ENCODE measurements at regions not wholly inside any gene's neighbourhood (a gene's known extent, or its start where the extent isn't known, plus 50 kb on each side); places are given as distances from the start of the nearest gene placed in this dataset.

- TF ChIP-seq ZNF101 (CRISPR knock-in tag; IDR thresholded peaks at IDR 0.05; ENCODE audit: borderline replicate concordance, low read depth), result no peak
- no peak for TF ChIP-seq XBP1 (CRISPR knock-in tag; IDR thresholded peaks at IDR 0.05)
- TF ChIP-seq NR2F2 (IDR thresholded peaks at IDR 0.05; ENCODE audit: borderline replicate concordance, low read depth), result no peak
- TF ChIP-seq NR2F1 (CRISPR knock-in tag; IDR thresholded peaks at IDR 0.05), result no peak
- Histone ChIP-seq H3K27me3 (ENCODE audit: control insufficient read depth in 1 of 2, insufficient read depth in 2 of 2, low read length in 2 of 2) (peaks cover 0 to 17% of the 10 kb centered on the region in 2 experiments; a peak in 4 of 5 replicates), H3K36me3 (replicated peaks in 1 of 2; ENCODE audit: control insufficient read depth in 1 of 2, insufficient read depth in 2 of 2, low read length in 2 of 2) (no peaks in the 10 kb centered on the region), H3K4me1 (ENCODE audit: insufficient read depth, low read length) (no peaks in the 10 kb centered on the region), H3K27ac (ENCODE audit: extremely low read length, insufficient read depth, low read length) (no peak overlapping the region), H3K79me2 (ENCODE audit: insufficient read depth, low read length) (no peaks in the 10 kb centered on the region), H3K9ac (ENCODE audit: insufficient read depth, low read depth, low read length) (no peak overlapping the region), H3K4me2 (ENCODE audit: low read depth, low read length) (no peak overlapping the region), H2AFZ (ENCODE audit: low read length) (no peak overlapping the region), H4K20me1 (ENCODE audit: insufficient read depth, low read length) (no peaks in the 10 kb centered on the region), H3K4me3 (replicated peaks in 1 of 3; ENCODE audit: insufficient read depth in 1 of 3, low read depth in 2 of 3, low read length in 3 of 3) (no peak overlapping the region), H3K9me3 (ENCODE audit: low read length) (no peaks in the 10 kb centered on the region)
- ChIA-PET POLR2A (no interaction called here), CTCF (ENCODE audit: low intra/inter-chr PET ratio, low total read pairs) (no interaction called here)
- DNase-seq (ENCODE audit: low spot score) (no peak), ATAC-seq (no peak), FAIRE-seq (no peak)
- intact Hi-C loops (cut with micrococcal nuclease; ENCODE audit: unreplicated experiment) (no loop called here), in situ Hi-C loops (cut with HindIII; ENCODE audit: extremely low pct_ligation_motif_present, low pct_unique_long_range_greater_than_20kb) (no loop called here)
- no TSS peak for BruUV-seq (replicated peaks)
- 7% methylated on average over 2 of the region's 2 CpGs for WGBS (ENCODE audit: low lambda C conversion rate)
These were observed 64.1 kb upstream of the GRAMD1B start for GRCh38 chr11:123365955-123366354.

DNA sequence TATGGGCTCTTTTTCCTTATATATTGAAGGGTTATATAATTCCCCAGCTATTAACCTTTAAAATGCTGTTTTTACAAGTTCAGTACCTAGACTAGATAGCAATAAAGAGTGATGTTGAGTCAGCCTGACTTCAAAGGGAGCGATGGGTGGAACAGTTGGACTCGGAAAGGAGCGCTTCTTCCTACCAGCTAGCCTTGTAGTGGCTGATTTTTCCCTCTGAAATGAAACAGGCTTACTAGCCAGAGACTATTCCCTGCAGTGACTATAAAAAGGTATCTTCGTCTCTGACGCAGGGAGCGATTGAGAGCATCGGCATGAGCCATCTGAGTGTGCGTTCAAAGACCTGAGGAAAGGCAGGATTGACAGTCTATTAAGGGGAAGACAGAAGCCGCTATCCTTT lies 66.0 kb upstream of the GRAMD1B start:
- no peak overlapping the region for H3K4me2 ChIP-seq (ENCODE audit: low read depth, low read length)
- DNase-seq (ENCODE audit: low spot score) (no peak), ATAC-seq (no peak), FAIRE-seq (no peak)
- in situ Hi-C loops (cut with HindIII; ENCODE audit: extremely low pct_ligation_motif_present, low pct_unique_long_range_greater_than_20kb), result no loop called here
- H3K27ac ChIP-seq (ENCODE audit: extremely low read length, insufficient read depth, low read length), result no peak overlapping the region
- H3K9ac ChIP-seq (ENCODE audit: insufficient read depth, low read depth, low read length), result no peak overlapping the region
- ChIA-PET POLR2A (no interaction called here), CTCF (ENCODE audit: low intra/inter-chr PET ratio, low total read pairs) (no interaction called here)
- no peaks in the 10 kb centered on the region for H4K20me1 ChIP-seq (ENCODE audit: insufficient read depth, low read length)
- no peak overlapping the region for H2AFZ ChIP-seq (ENCODE audit: low read length)
- no peak for TF ChIP-seq ZNF564 (CRISPR knock-in tag; IDR thresholded peaks at IDR 0.05)
- no peak for TF ChIP-seq SPEN (CRISPR knock-in tag; IDR thresholded peaks at IDR 0.05; ENCODE audit: low read depth)
- TF ChIP-seq ZBTB3 (CRISPR knock-in tag; IDR thresholded peaks at IDR 0.05; ENCODE audit: borderline replicate concordance, low read depth), result no peak
- no peaks in the 10 kb centered on the region for H3K36me3 ChIP-seq (replicated peaks in 1 of 2; ENCODE audit: control insufficient read depth in 1 of 2, insufficient read depth in 2 of 2, low read length in 2 of 2)
- WGBS (ENCODE audit: low lambda C conversion rate), result 63% methylated on average over 9 of the region's 9 CpGs
- H3K9me3 ChIP-seq (ENCODE audit: low read length), result no peaks in the 10 kb centered on the region
- no peaks in the 10 kb centered on the region for H3K4me1 ChIP-seq (ENCODE audit: insufficient read depth, low read length)
- peaks cover 1 to 21% of the 10 kb centered on the region in 2 experiments; a peak in 4 of 5 replicates for H3K27me3 ChIP-seq (ENCODE audit: control insufficient read depth in 1 of 2, insufficient read depth in 2 of 2, low read length in 2 of 2)
- BruUV-seq (replicated peaks), result no TSS peak
- intact Hi-C loops (cut with micrococcal nuclease; ENCODE audit: unreplicated experiment), result no loop called here
- H3K79me2 ChIP-seq (ENCODE audit: insufficient read depth, low read length), result no peaks in the 10 kb centered on the region
- no peak overlapping the region for H3K4me3 ChIP-seq (replicated peaks in 1 of 3; ENCODE audit: insufficient read depth in 1 of 3, low read depth in 2 of 3, low read length in 3 of 3)

All from HepG2 (cell line).